GM12878 (cell line): ENCODE measurements at regions not wholly inside any gene's neighbourhood (a gene's known extent, or its start where the extent isn't known, plus 50 kb on each side); places are given as distances from the start of the nearest gene placed in this dataset.

Experiments used
- ATAC-seq: fragments of 200-7000 bp; cut with Tn5 transposase; 3 replicates; pipeline ENCODE4 v1.9.1; 2020; ENCODE audit warnings: mild to moderate bottlenecking, moderate library complexity
- BruUV-seq: library from RNA; stranded (reverse); fragments of 400-500 nt; replicated peaks from 2 replicates; lab custom pipeline; 2021; lab: Mats Ljungman, UMichigan
- CTCF ChIA-PET: fragments of 300-600 bp; sonication (Branson Sonifier 250); formaldehyde crosslinking; extraction: SDS; loops from one replicate; lab custom pipeline; 2021; ENCODE audit warnings: inconsistent platforms; lab: Yijun Ruan, JAX
- POLR2A ChIA-PET: fragments of 350-600 bp; formaldehyde crosslinking; extraction: SDS; loops from one replicate; lab custom pipeline; 2021; ENCODE audit warnings: inconsistent platforms; lab: Charles Lee
- RAD21 ChIA-PET: fragments of 300-600 bp; sonication (Branson Sonifier 250); formaldehyde crosslinking; loops from one replicate; lab custom pipeline; 2023; ENCODE audit warnings: antibody characterized with exemption; ENCODE audit not compliant: unreplicated experiment; lab: Charles Lee
- SMC1A ChIA-PET: fragments of 300-600 bp; sonication (Branson Sonifier 250); formaldehyde crosslinking; loops from one replicate; lab custom pipeline; 2023; ENCODE audit not compliant: unreplicated experiment, uncharacterized antibody; lab: Charles Lee
- DNase-seq: peaks from one replicate; pipeline ENCODE4 v3.0.0-alpha.2; 2011; ENCODE audit warnings: low read depth, low spot score
- FAIRE-seq: peaks from 3 replicates; lab custom pipeline; 2011; peaks lifted over from hg19 to GRCh38; lab: Jason Lieb, UNC
- H2AFZ ChIP-seq: 2 replicates; pipeline ENCODE4 v1.6.0; 2011; ENCODE audit warnings: low read depth, low read length, control low read depth; ENCODE audit not compliant: control insufficient read depth
- H3K27ac ChIP-seq: 2 replicates; pipeline ENCODE4 v1.5.1; 2011; ENCODE audit warnings: control low read depth; ENCODE audit not compliant: control insufficient read depth, insufficient read depth
- H3K27me3 ChIP-seq, 2 experiments: replicated peaks in 1 of 2; 2 replicates each; pipeline versions ENCODE4 v1.6.0 to v1.6.1; 2011; ENCODE audit warnings: low read length in 1 of 2; ENCODE audit not compliant: control insufficient read depth in 2 of 2, insufficient read depth in 2 of 2
- H3K36me3 ChIP-seq, 2 experiments: 2 replicates each; pipeline ENCODE4 v1.5.1; 2011; ENCODE audit warnings: low read length in 1 of 2; ENCODE audit not compliant: control insufficient read depth in 2 of 2, insufficient read depth in 2 of 2
- H3K4me1 ChIP-seq: 2 replicates; pipeline ENCODE4 v1.6.1; 2011; ENCODE audit warnings: mild to moderate bottlenecking, low read length, moderate library complexity, mixed read lengths; ENCODE audit not compliant: control insufficient read depth, insufficient read depth
- H3K4me2 ChIP-seq: 2 replicates; pipeline ENCODE4 v1.6.0; 2011; ENCODE audit warnings: control low read depth; ENCODE audit not compliant: control insufficient read depth, insufficient read depth
- H3K4me3 ChIP-seq: fragments of 200-600 bp; sonication (generic); 2 replicates; pipeline ENCODE4 v1.5.1; 2016
- H3K79me2 ChIP-seq: 2 replicates; pipeline ENCODE4 v1.6.0; 2011; ENCODE audit warnings: low read length; ENCODE audit not compliant: control insufficient read depth, insufficient read depth
- H3K9ac ChIP-seq: 2 replicates; pipeline ENCODE4 v1.8.0; 2011; ENCODE audit warnings: low read length, control low read depth, mixed read lengths; ENCODE audit not compliant: control insufficient read depth, insufficient read depth
- H3K9me3 ChIP-seq: replicated peaks from 3 replicates; pipeline ENCODE4 v1.5.1; 2011; ENCODE audit warnings: mild to moderate bottlenecking, low read length; ENCODE audit not compliant: control insufficient read depth, insufficient read depth
- H4K20me1 ChIP-seq: 2 replicates; pipeline ENCODE4 v1.6.0; 2011; ENCODE audit not compliant: control insufficient read depth, insufficient read depth
- HCFC1 ChIP-seq: fragments of 150-350 bp; IDR thresholded peaks from 2 replicates; pipeline ENCODE4 v1.6.1; 2014; ENCODE audit warnings: low read length
- HDAC6 ChIP-seq: fragments of 200-600 bp; sonication (generic); IDR thresholded peaks from one replicate; pipeline ENCODE4 v1.8.0; 2017; ENCODE audit warnings: antibody characterized with exemption; ENCODE audit not compliant: unreplicated experiment
- KAT2A ChIP-seq: conservative IDR thresholded peaks from 2 replicates; pipeline ENCODE4 v1.6.1; 2011; ENCODE audit warnings: low read depth, low read length; ENCODE audit not compliant: control insufficient read depth
- SIX5 ChIP-seq: IDR thresholded peaks from 2 replicates; pipeline ENCODE4 v1.6.1; 2011; ENCODE audit warnings: mild to moderate bottlenecking, low read depth, low read length, moderate library complexity; ENCODE audit not compliant: severe bottlenecking
- SRF ChIP-seq, 2 experiments: IDR thresholded peaks; 2 replicates each; pipeline ENCODE4 v1.6.1; 2011; ENCODE audit warnings: low read depth in 2 of 2, low read length in 2 of 2, mild to moderate bottlenecking in 1 of 2, moderate library complexity in 1 of 2
- WGBS: methylation state at CpG from one replicate; pipeline ENCODE4 v1.1.6; 2016; ENCODE audit warnings: low lambda C conversion rate; ENCODE audit not compliant: insufficient replicate concordance, insufficient coverage; ENCODE audit errors: missing lambda C conversion rate; 5-methylcytosine and 5-hydroxymethylcytosine counted together
- in situ Hi-C: fragments of 300-500 bp; cut with MboI; formaldehyde crosslinking; loops from 9 replicates; pipeline ENCODE4 v1.14.3; 2018; ENCODE audit warnings: mixed read lengths
- intact Hi-C: fragments of 100-400 bp; cut with micrococcal nuclease; formaldehyde crosslinking; loops from one replicate; pipeline ENCODE4 v1.14.2; 2022; ENCODE audit not compliant: unreplicated experiment
- TF ChIP-seq, protein P1 (sequence below): IDR thresholded peaks from 2 replicates; pipeline ENCODE4 v1.6.1; 2011; ENCODE audit warnings: low read depth, mild to moderate bottlenecking, low read length, moderate library complexity, borderline replicate concordance; ENCODE audit errors: extremely low read depth
- TF ChIP-seq, protein P2 (sequence below): IDR thresholded peaks from 2 replicates; pipeline ENCODE4 v1.6.1; 2012; ENCODE audit warnings: low read depth, low read length, improper control_type of control experiment
- TF ChIP-seq, protein P3 (sequence below): fragments of 450-650 bp; IDR thresholded peaks from 2 replicates; pipeline ENCODE4 v1.6.1; 2016; ENCODE audit warnings: mild to moderate bottlenecking, moderate library complexity, borderline replicate concordance
- TF ChIP-seq, protein P4 (sequence below): fragments of 450-650 bp; IDR thresholded peaks from 2 replicates; pipeline ENCODE4 v1.6.1; 2018; ENCODE audit warnings: mild to moderate bottlenecking, low read depth, moderate library complexity; ENCODE audit not compliant: partially characterized antibody

DNA sequence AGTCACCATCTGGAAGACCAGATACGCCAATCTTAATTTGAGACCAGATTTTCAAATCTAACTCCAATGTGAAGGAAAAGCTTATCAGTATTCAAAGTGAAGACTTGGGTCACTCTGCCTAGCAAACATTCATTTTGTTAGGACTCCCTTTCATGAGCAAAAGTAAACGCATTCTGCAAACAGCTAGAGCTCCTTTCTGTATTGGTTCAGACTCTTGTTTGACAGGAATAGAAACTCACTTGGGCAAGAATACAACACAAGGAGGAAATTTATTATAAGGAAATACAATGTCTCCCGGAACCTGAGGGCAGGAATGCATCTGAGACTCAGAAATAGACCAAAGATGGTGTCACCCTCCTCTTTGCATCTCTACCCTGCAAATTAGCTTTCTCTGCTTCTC is 558.6 kb downstream of the TAFA4 start:
- CTCF ChIA-PET = interaction anchor here (0.8 kb wide), 1 partner anchor 10 kb away, joined by 3 read pairs; no protein-coding TSS in a partner anchor
- WGBS = 20% methylated on average over 3 of the region's 3 CpGs
- intact Hi-C loops (no loop called here), in situ Hi-C loops (no loop called here)
- DNase-seq (no peak), ATAC-seq (no peak), FAIRE-seq (no peak)
- H3K79me2 ChIP-seq = no peaks in the 10 kb centered on the region
- RAD21 ChIA-PET = no interaction called here
- TF ChIP-seq, protein P1, sequence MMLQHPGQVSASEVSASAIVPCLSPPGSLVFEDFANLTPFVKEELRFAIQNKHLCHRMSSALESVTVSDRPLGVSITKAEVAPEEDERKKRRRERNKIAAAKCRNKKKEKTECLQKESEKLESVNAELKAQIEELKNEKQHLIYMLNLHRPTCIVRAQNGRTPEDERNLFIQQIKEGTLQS = no peak
- TF ChIP-seq KAT2A = no peak
- TF ChIP-seq, protein P2, sequence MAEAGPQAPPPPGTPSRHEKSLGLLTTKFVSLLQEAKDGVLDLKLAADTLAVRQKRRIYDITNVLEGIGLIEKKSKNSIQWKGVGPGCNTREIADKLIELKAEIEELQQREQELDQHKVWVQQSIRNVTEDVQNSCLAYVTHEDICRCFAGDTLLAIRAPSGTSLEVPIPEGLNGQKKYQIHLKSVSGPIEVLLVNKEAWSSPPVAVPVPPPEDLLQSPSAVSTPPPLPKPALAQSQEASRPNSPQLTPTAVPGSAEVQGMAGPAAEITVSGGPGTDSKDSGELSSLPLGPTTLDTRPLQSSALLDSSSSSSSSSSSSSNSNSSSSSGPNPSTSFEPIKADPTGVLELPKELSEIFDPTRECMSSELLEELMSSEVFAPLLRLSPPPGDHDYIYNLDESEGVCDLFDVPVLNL = no peak
- no peaks in the 10 kb centered on the region for H3K27me3 ChIP-seq
- H2AFZ ChIP-seq = no peak overlapping the region
- POLR2A ChIA-PET = no interaction called here
- H3K4me1 ChIP-seq = no peaks in the 10 kb centered on the region
- no peak overlapping the region for H3K9ac ChIP-seq
- H3K27ac ChIP-seq = no peak overlapping the region
- no peak overlapping the region for H3K4me2 ChIP-seq
- no peaks in the 10 kb centered on the region; the same call in 2 of the 3 replicates for H3K9me3 ChIP-seq
- no TSS peak for BruUV-seq
- H3K4me3 ChIP-seq = no peak overlapping the region
- H3K36me3 ChIP-seq = no peaks in the 10 kb centered on the region
- H4K20me1 ChIP-seq = no peaks in the 10 kb centered on the region
- SMC1A ChIA-PET = no interaction called here

DNA sequence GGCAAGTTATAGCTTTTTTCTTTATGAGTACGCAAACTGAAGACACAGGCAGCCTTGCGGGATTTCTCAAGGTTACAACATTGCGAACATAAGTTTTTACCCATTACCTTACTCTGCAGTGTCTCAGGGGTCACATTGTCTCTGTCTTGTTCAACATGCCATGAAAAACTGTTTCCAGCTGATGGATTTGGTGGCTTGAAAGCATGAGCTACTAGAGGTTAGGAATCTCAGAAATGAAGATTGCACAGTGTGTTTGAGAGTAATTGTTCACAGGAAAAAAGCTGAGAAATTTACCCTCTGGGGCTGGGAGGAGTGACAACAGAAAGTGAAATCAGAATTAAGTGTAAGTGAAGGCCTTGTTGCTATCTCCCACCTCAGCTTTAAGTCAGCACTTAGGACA is 568.6 kb downstream of the TAFA4 start:
- Histone ChIP-seq H3K4me2 (no peak overlapping the region), H3K79me2 (no peaks in the 10 kb centered on the region), H3K9ac (no peak overlapping the region), H3K9me3 (no peaks in the 10 kb centered on the region), H3K27ac (no peak overlapping the region), H4K20me1 (no peaks in the 10 kb centered on the region), H2AFZ (no peak overlapping the region), H3K4me3 (no peak overlapping the region), H3K36me3 (no peaks in the 10 kb centered on the region), H3K27me3 (no peaks in the 10 kb centered on the region), H3K4me1 (no peaks in the 10 kb centered on the region)
- ChIA-PET CTCF (no interaction called here), RAD21 (no interaction called here), POLR2A (no interaction called here), SMC1A (no interaction called here)
- BruUV-seq = no TSS peak
- intact Hi-C loops (no loop called here), in situ Hi-C loops (no loop called here)
- DNase-seq = no peak
- no peak for FAIRE-seq
- ATAC-seq = no peak
- WGBS = 73% methylated on average over 3 of the region's 3 CpGs
- TF ChIP-seq, protein P3, sequence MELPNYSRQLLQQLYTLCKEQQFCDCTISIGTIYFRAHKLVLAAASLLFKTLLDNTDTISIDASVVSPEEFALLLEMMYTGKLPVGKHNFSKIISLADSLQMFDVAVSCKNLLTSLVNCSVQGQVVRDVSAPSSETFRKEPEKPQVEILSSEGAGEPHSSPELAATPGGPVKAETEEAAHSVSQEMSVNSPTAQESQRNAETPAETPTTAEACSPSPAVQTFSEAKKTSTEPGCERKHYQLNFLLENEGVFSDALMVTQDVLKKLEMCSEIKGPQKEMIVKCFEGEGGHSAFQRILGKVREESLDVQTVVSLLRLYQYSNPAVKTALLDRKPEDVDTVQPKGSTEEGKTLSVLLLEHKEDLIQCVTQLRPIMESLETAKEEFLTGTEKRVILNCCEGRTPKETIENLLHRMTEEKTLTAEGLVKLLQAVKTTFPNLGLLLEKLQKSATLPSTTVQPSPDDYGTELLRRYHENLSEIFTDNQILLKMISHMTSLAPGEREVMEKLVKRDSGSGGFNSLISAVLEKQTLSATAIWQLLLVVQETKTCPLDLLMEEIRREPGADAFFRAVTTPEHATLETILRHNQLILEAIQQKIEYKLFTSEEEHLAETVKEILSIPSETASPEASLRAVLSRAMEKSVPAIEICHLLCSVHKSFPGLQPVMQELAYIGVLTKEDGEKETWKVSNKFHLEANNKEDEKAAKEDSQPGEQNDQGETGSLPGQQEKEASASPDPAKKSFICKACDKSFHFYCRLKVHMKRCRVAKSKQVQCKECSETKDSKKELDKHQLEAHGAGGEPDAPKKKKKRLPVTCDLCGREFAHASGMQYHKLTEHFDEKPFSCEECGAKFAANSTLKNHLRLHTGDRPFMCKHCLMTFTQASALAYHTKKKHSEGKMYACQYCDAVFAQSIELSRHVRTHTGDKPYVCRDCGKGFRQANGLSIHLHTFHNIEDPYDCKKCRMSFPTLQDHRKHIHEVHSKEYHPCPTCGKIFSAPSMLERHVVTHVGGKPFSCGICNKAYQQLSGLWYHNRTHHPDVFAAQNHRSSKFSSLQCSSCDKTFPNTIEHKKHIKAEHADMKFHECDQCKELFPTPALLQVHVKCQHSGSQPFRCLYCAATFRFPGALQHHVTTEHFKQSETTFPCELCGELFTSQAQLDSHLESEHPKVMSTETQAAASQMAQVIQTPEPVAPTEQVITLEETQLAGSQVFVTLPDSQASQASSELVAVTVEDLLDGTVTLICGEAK = no peak
- TF ChIP-seq HCFC1 = no peak
- TF ChIP-seq, protein P4, sequence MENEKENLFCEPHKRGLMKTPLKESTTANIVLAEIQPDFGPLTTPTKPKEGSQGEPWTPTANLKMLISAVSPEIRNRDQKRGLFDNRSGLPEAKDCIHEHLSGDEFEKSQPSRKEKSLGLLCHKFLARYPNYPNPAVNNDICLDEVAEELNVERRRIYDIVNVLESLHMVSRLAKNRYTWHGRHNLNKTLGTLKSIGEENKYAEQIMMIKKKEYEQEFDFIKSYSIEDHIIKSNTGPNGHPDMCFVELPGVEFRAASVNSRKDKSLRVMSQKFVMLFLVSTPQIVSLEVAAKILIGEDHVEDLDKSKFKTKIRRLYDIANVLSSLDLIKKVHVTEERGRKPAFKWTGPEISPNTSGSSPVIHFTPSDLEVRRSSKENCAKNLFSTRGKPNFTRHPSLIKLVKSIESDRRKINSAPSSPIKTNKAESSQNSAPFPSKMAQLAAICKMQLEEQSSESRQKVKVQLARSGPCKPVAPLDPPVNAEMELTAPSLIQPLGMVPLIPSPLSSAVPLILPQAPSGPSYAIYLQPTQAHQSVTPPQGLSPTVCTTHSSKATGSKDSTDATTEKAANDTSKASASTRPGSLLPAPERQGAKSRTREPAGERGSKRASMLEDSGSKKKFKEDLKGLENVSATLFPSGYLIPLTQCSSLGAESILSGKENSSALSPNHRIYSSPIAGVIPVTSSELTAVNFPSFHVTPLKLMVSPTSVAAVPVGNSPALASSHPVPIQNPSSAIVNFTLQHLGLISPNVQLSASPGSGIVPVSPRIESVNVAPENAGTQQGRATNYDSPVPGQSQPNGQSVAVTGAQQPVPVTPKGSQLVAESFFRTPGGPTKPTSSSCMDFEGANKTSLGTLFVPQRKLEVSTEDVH = no peak
- TF ChIP-seq SRF (IDR thresholded peaks at IDR 0.05; ENCODE audit: low read depth in 2 of 2, low read length in 2 of 2) = no peak
- TF ChIP-seq SIX5 = no peak
- no peak for TF ChIP-seq HDAC6
